Loucy (cell line): ENCODE measurements at regions not wholly inside any gene's neighbourhood (a gene's known extent, or its start where the extent isn't known, plus 50 kb on each side); places are given as distances from the start of the nearest gene placed in this dataset.

Experiments used
- H2AFZ ChIP-seq: fragments of 200-600 bp; sonication (generic); 2 replicates; pipeline ENCODE4 v1.6.0; 2016; ENCODE audit warnings: antibody characterized with exemption, mild to moderate bottlenecking, low read length, moderate library complexity
- H3F3A ChIP-seq: fragments of 200-600 bp; 2 replicates; pipeline ENCODE4 v1.6.0; 2016; ENCODE audit warnings: antibody characterized with exemption, low read depth, mild to moderate bottlenecking
- H3K27me3 ChIP-seq: fragments of 200-600 bp; sonication (generic); 2 replicates; pipeline ENCODE4 v1.6.1; 2014; ENCODE audit warnings: low read length, mild to moderate bottlenecking; ENCODE audit not compliant: insufficient read depth, poor library complexity, severe bottlenecking
- H3K36me3 ChIP-seq: fragments of 200-600 bp; sonication (generic); 2 replicates; pipeline ENCODE4 v1.6.1; 2016; ENCODE audit warnings: low read length; ENCODE audit not compliant: insufficient read depth
- H3K4me1 ChIP-seq: fragments of 200-600 bp; sonication (generic); 2 replicates; pipeline ENCODE4 v1.5.1; 2014; ENCODE audit warnings: low read length, mild to moderate bottlenecking; ENCODE audit not compliant: insufficient read depth, poor library complexity, severe bottlenecking
- H3K4me2 ChIP-seq: fragments of 200-600 bp; sonication (generic); 2 replicates; pipeline ENCODE4 v1.6.0; 2014; ENCODE audit warnings: antibody characterized with exemption, low read length, low read depth, mild to moderate bottlenecking; ENCODE audit not compliant: poor library complexity, severe bottlenecking
- H3K4me3 ChIP-seq: fragments of 200-600 bp; sonication (generic); 2 replicates; pipeline ENCODE4 v1.5.1; 2014; ENCODE audit warnings: low read length, mild to moderate bottlenecking, mixed read lengths; ENCODE audit not compliant: poor library complexity, severe bottlenecking
- H3K79me2 ChIP-seq: fragments of 200-600 bp; sonication (generic); 2 replicates; pipeline ENCODE4 v1.6.1; 2014; ENCODE audit warnings: low read length; ENCODE audit not compliant: insufficient read depth
- H3K9ac ChIP-seq: fragments of 200-600 bp; sonication (generic); 2 replicates; pipeline ENCODE4 v1.6.0; 2014; ENCODE audit warnings: mild to moderate bottlenecking, low read depth, low read length, moderate library complexity; ENCODE audit not compliant: poor library complexity, severe bottlenecking
- H3K9me2 ChIP-seq: fragments of 200-600 bp; sonication (generic); replicated peaks from 2 replicates; pipeline ENCODE4 v1.6.1; 2016; ENCODE audit warnings: low read depth, low read length, mixed read lengths
- H3K9me3 ChIP-seq: fragments of 200-600 bp; sonication (generic); 2 replicates; pipeline ENCODE4 v1.6.1; 2014; ENCODE audit warnings: mild to moderate bottlenecking, antibody characterized with exemption, low read length, low read depth; ENCODE audit not compliant: insufficient read depth
- H4K20me1 ChIP-seq: fragments of 200-600 bp; sonication (generic); 2 replicates; pipeline ENCODE4 v1.6.0; 2014; ENCODE audit warnings: antibody characterized with exemption, low read length, mild to moderate bottlenecking; ENCODE audit not compliant: insufficient read depth, poor library complexity, severe bottlenecking
- CTCF ChIP-seq: fragments of 200-600 bp; sonication (generic); conservative IDR thresholded peaks from 2 replicates; pipeline ENCODE4 v1.5.1; 2014; ENCODE audit warnings: mild to moderate bottlenecking, antibody characterized with exemption, low read length
- EZH2phosphoT487 ChIP-seq: fragments of 200-600 bp; IDR thresholded peaks from 2 replicates; pipeline ENCODE4 v1.6.1; 2018; ENCODE audit warnings: antibody characterized with exemption, mild to moderate bottlenecking, moderate library complexity, borderline replicate concordance

- TF ChIP-seq CTCF, result no peak
- no peak for TF ChIP-seq EZH2phosphoT487
- H3K9me3 ChIP-seq, result no peaks in the 10 kb centered on the region
- peak overlapping the region; percentile 70 for H3K4me2 ChIP-seq
- H3K9ac ChIP-seq, result peak overlapping the region; percentile 26
- H3K79me2 ChIP-seq, result no peaks in the 10 kb centered on the region
- H3K27me3 ChIP-seq, result no peaks in the 10 kb centered on the region
- no peaks in the 10 kb centered on the region for H4K20me1 ChIP-seq
- no peaks in the 10 kb centered on the region for H3K36me3 ChIP-seq
- H3F3A ChIP-seq, result 0 out of 2 replicates have a peak, but pooled peaks cover 6% of the 10 kb centered on the region
- H3K9me2 ChIP-seq, result no peaks in the 10 kb centered on the region
- H3K4me3 ChIP-seq, result peak overlapping the region; percentile 51
- H3K4me1 ChIP-seq, result peaks cover 47% of the 10 kb centered on the region
- H2AFZ ChIP-seq, result no peak overlapping the region
Measured at GRCh38 chr5:87120518-87121303, 147.0 kb upstream of the RASA1 start.

GRCh38 chr5:87121304-87122150 lies 146.2 kb upstream of the RASA1 start:
- Histone ChIP-seq H4K20me1 (no peaks in the 10 kb centered on the region), H3K4me3 (peak overlapping the region; percentile 51), H3K79me2 (no peaks in the 10 kb centered on the region), H3K27me3 (no peaks in the 10 kb centered on the region), H3K9me3 (no peaks in the 10 kb centered on the region), H3K4me1 (peaks cover 46% of the 10 kb centered on the region), H3K36me3 (no peaks in the 10 kb centered on the region), H3K4me2 (peak overlapping the region; percentile 70), H3K9me2 (no peaks in the 10 kb centered on the region), H3K9ac (peak overlapping the region; percentile 50), H3F3A (0 out of 2 replicates have a peak, but pooled peaks cover 6% of the 10 kb centered on the region), H2AFZ (no peak overlapping the region)
- TF ChIP-seq CTCF (no peak), EZH2phosphoT487 (no peak)

GRCh38 chr5:87122151-87122977 lies 145.3 kb upstream of the RASA1 start:
- no peaks in the 10 kb centered on the region for H3K27me3 ChIP-seq
- H3K4me3 ChIP-seq, result peak overlapping the region; percentile 51
- no peaks in the 10 kb centered on the region for H3K9me3 ChIP-seq
- no peak overlapping the region for H2AFZ ChIP-seq
- H3K4me1 ChIP-seq, result peaks cover 55% of the 10 kb centered on the region
- peak overlapping the region; percentile 70 for H3K4me2 ChIP-seq
- no peaks in the 10 kb centered on the region for H3K79me2 ChIP-seq
- H3F3A ChIP-seq, result 0 out of 2 replicates have a peak, but pooled peaks cover 6% of the 10 kb centered on the region
- H3K36me3 ChIP-seq, result no peaks in the 10 kb centered on the region
- TF ChIP-seq CTCF (no peak), EZH2phosphoT487 (no peak)
- no peaks in the 10 kb centered on the region for H3K9me2 ChIP-seq
- no peaks in the 10 kb centered on the region for H4K20me1 ChIP-seq
- H3K9ac ChIP-seq, result peak overlapping the region; percentile 50
